Pons (tissue), 1 donor: ENCODE measurements at regions not wholly inside any gene's neighbourhood (a gene's known extent, or its start where the extent isn't known, plus 50 kb on each side); places are given as distances from the start of the nearest gene placed in this dataset.
A peak's percentile ranks its signal among the peaks of the same experiment; 100 is the strongest.

Experiments
- DNase-seq: peaks from one replicate; pipeline ENCODE4 v3.0.0-alpha.2; 2016; ENCODE audit warnings: low spot score

DNA sequence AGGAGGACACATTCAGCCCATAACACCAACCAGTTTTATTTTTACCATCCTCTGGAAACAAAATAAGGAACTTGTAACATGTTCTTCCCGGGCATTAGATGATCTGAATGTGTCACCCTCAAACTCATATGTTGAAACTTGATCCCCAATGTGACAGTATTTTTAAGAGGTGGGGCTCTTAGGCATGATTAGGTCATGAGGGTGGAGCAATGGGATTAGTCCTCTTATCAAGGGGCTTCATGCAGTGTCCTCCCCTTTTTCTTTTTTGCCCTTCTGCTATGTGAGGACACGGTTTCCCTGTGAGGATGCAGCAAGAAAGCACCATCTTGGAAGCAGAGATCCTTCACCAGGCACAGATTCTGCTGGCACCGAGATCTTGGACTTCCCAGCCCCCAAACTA, 401.5 kb upstream of the TRIB2 start:
- DNase-seq: no peak

DNA sequence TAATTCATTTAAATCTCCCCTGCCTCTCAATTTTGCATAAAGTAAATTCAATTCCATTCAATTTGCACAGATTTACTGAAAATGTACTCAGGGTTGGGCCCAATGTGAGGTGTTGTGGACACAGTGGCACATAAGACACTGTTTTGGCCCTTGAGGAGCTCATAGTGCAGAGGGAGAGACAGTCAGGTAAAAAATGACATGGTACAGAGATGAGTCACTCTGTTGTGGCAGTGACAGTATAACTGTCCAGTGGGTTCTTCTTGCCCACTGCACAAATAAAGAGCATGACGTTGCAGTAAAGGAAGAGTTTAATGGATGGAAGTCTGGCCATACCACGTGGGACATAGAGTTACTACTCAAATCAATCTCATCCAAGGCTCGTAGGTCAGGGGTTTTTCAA, 400.3 kb upstream of the TRIB2 start:
- no peak for DNase-seq

DNA sequence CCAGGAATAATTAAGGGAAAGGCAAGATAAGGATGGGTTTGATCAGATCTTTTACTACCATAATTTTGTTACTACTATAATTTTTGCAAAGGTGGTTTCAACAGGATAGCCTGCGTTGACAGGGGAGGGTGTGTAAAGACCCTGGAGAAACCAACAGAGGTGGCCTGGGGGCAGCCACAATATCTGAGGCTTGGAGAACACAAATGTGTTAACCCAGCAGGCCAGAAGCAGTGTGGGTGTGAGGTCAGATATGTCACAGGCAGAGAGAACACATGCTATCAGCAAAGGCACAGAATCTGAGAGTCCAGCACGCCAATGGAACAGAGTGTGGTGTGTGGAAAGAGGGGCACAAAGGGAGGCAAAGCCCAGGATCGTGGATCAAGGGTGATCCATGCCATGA, 399.4 kb upstream of the TRIB2 start:
- no peak for DNase-seq

DNA sequence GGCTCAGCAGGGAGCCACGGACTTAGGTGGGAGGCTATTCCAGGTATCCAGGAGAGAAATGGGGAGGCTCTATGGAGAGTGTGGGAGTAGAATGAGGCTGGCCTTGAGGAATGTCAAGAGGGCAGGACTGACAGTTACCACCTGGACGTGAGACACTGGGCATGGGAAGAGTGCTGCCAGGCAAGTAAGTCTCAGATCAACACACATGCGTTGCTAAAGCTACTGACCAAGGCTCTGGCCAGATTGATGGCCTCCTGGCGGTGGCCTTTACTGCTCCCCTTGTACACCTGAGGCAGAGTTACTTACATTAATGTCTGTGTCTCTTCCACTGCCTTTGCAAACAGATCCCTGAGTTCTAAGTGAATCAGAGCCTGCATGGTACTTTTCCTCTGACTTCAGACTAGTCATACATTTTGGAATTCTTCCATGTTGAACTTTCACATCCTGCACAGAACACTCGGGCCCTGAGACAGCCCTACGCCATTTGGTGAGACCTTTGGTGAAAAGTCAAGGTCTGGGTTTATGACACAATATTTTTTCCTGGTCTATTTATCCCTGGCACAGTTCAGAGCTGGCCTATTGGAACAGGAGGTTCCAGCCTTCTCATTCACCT, 398.8 kb upstream of the TRIB2 start:
- no peak for DNase-seq

DNA sequence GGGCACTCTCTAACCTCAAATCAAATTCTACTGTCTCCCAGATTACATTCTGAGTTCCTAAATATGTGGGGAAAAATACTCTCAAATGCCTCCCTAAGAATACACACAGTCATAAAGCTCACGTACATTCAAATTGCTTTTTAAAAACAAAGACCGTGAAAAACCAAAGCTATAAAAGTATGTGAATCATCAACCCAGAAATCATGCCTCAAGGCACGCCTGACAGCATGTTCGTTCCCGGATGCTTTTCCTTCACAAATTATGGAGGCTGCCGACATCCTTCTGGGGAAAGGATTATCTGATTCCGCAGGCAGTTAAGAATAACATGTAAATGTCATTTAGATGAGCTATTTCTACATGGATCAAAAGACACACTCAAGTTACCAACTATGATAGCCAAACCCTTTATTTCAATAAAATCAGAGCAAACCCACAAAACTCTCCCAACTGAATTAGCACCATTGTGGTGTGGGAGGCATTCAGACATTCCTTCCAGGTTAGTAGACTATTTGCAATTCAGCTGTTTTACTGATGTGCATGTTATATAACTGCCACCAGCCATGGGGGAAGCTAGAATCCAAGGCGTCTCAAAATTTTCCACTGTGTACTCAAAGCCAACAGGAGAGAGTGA, 398.2 kb upstream of the TRIB2 start:
- DNase-seq: no peak

DNA sequence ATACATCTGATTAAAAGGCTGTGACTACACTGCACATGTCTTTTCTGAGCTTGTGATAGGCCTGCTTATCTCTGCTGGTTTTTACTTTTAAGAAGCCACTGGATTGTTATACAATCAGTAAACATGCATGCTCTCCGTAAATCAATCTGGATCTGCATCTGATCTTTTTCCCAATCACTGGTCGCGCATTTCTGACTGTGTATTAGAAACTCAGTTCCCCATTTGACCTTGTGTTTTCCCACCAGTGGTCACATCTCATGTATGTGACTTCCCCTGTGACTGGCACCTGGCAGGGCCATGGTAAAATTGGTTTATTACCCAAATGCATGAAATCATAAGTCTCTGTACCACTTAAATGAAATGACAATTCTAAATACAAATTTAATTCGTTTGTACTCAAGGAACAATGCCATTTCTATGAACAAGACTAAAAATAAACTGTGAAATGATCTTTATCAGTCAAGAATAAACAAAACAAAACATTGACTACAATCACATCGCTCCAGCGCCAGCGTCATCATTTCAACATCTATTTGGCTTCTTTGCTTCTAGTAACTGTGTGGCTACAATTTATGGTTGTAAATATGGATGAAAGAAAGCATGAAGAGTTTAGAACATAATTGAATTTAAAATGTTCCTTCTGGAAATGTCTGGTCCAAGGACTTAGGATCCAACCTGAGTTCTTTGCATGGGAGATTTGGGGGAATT, 396.6 kb upstream of the TRIB2 start:
- no peak for DNase-seq

DNA sequence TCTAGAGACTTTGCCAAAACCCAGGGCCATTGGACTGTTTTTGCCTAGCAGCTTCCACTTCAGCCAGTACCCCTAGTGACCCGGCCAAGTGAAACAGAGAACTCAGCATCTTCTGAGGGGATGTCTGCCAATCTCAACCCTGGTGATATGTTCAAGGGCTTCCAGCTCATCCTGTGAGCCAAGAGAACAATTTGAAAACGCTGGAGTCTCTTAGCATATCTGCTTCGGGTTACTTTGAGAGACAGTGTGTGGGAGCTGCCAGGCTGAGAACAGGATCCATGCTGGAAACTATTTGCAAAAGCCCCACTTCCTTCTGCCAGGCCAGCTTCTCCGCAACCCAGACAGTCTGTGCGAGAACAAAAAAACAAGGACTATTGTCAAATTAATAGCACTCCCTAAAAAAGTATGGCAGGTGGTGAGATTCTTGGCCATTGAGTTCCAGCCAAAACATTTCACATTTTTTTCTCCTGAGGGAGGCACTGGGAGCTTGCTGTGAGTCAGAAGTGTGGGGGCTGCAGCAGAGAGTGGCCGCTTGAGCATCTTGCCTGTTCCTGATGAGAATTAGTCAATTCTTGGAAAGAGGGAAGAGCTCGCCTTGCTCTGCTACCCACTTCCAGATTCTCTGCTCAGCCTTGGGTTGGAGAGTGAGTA, 395.6 kb upstream of the TRIB2 start:
- peak; percentile 39 for DNase-seq

DNA sequence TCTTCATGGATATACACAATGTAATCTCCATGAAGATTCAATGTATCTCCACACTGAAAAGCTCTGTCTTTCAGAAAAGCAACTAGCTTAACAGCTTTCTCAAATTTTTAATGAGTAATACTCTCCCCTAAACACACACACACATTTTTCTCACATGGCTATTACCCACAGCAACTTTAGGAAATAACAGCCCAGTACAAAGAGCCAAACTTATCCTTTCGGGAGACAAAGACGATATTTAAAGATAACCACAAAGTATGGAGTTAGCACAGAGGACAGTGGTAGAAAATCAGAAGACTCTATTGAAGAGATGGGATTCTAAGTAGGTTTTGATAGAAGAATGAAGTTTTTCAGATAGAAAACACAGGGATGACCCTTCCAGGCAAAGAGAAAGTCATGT, 394.9 kb upstream of the TRIB2 start:
- no peak for DNase-seq

DNA sequence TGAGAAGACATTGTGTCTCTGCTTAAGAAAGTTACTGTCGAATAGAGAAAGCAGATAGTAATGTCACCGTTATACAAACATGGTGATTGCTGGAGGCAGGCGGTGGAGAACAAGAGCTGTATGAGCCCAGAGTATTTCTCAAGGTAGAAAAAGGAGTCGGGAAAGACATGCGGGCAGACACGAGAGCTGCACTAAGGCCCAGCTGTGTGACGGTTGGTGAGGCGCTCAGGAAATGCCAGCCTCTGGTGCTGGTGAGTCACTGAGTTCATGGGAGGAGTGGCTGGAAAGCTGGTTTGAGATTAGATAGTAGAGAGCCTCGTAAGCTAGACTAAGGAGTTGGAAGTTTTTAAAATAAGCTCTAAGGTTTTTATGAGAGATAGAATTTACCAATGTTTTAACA, 390.9 kb upstream of the TRIB2 start:
- DNase-seq: no peak

DNA sequence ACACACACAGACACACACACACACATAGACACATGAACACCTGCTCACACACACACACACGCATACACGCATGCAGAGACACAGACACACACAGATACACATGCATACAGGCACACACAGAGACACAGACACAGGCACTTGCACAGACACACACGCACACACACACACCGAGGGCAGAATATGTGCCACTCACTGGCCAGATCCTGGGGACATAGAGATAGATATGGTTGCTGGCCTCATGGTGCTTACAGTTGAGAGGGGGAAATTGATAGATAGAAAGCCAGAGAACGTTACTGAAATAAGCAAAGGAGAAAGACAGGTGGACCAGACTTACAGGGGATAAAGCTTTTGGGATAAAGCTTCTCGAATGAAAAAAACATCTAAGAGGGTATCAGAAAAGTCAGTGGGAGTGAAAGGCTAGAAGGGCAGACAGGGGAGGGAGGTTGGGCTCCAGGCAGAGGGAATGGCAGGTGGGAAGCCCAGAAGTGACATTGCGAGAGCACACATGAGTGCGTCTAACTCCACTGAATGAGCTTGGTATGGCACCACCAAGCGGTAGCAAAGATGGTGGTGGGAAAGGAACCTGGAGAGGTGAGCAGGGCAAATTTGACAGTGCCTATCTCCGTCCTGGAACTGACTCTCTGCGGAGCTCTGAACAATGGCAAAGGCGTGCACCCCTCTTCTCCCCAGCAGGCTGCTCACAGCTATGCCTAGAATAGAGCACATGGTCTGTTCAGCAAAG, 390.1 kb upstream of the TRIB2 start:
- no peak for DNase-seq

DNA sequence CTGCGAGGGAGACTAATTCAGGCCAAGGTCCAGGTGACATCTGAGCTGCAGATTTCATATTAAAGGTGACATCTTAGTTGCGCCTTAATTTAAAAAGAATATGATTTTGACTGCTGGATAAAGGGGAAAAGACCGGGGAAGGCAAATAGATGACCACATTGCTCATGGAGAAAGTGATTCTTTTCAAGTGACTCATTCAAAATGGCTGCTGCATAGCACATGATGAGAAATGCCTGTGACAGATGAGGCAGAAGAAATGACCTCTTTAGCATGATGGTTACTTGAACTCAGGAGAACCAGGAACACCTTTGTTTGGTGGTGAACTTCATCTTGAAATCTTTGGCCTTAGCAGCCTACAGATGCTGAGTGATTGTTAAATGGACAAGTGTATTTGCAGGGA, 385.8 kb upstream of the TRIB2 start:
- DNase-seq: no peak

DNA sequence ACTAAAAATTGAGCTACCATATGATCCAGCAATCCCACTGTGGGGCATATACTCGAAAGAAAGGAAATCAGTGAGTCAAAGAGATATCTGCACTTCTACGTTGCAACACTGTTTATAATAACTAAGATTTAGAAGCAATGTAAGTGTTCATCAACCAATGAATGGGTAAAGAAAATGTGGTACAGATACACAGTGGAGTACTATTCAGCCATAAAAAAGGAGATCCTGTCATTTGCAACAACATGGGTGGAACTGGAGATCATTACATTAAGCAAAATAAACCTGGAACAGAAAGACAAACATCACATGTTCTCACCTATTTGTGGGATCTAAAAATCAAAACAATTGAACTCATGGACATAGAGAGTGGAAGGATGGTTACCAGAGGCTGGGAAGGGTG, 385.0 kb upstream of the TRIB2 start:
- no peak for DNase-seq

DNA sequence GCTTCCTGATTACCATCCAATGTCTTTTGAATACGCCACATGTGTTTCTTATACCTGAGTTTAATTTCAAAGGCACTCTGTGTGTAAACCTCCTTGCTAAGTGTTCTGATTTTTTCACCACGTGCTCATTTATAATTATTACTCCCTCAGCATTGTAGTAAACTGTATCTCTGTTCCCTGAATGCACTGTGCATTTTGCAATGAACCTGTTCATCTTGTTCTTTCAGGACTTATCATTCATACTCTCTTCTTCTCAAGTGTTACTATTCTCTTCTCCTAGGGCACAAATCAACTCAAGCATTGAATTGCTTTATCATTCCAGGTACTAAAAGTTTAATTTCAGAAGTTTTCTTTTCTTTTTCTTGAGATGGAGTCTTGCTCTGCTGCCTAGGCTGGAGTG, 383.4 kb upstream of the TRIB2 start:
- DNase-seq: no peak

DNA sequence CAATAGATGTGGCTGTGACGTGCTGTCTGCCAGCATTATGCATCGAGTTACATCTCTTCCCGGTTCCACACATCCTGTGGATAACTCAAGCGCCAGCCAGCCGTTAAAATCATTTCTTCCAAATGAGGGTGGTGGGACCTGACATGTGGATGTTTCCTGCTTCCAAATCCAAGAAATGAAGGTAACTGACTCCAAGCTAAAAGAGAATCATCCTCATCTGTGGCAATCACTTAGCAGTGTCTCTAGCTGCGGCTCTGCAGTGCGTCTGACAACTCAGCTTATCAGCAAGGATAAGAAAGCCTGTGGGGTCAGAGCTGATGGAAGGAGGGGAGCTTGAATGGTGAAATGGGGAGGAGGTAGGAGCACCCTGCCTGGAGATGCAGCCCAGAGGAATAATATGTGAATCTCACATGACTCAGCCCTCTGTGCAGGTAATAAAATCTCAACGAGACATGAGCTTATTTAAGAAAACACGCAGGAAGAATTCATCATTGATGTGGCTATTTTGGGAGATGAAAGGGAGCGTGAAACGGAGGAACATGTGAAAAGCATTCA, 382.2 kb upstream of the TRIB2 start:
- DNase-seq: no peak

DNA sequence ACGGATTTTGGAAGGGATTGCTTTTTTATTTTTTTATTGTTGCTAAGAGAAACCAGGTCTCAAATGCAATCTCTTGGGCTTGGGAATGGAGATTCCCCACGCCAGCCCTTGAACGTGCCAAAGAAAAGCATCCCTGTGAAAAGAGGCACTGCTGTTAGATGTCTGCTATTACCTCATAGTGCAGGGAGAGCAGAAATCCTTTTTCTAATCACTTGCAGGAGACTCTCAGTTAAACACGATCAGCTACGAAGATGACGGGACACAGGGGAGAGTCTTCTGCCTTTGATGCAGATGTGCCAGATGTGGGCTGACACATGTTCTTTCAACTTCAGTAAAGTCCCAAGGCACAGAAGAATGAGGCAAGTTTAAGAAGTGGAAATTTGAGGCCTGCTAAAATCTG, 381.6 kb upstream of the TRIB2 start:
- DNase-seq: no peak

DNA sequence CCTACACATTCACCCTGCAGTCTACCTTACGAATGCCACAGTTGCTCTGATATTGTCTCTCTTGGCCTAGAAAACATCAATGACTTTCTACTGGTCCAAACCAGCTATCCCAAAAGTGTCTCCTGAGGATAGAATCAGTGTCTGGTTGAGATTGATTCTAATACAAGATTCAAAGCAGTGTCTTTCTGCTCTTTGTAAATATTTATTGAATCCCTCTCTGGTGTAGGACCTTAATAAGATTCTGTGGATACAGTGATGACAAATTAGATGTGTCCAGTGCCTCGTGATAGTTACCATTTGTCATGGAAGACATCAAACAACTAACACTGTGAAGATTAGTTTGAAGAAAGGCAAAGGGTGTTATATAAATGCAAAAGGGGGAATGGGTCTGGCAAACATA, 380.7 kb upstream of the TRIB2 start:
- DNase-seq: no peak

DNA sequence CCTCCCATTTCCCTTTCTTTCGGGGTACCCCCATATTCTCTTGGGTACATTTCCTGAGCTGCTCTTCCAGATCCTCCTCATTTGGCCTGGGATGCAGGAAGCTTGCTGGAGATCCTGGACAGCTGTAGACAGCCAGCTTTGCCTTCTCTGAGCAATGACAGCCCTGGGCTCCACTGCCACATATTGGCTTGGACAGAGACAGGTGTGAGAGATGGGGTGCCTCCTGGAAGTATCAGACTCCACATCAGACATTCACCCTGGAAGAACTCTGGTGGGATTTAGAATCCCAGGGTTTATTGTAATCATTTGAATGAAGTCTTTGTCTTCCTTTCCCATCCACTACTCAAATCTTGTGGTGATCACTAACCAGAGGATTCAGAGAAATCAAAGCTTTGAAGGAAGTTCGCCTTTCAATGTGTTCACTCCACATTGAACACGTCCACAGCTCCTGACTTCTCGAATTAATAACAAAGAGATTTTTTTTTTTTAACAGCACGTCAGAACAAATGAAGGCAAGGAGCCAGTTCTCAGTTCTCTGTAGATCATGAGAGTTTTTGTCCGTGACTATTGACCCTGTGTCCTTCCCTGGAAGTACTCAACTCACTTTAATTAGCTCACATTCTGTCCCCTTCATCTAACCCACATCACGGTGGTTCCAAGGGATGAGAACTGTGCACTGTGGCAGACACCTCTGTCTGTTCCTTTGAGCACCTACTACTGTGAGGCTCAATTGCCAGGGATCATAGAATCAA, 377.6 kb upstream of the TRIB2 start:
- no peak for DNase-seq

DNA sequence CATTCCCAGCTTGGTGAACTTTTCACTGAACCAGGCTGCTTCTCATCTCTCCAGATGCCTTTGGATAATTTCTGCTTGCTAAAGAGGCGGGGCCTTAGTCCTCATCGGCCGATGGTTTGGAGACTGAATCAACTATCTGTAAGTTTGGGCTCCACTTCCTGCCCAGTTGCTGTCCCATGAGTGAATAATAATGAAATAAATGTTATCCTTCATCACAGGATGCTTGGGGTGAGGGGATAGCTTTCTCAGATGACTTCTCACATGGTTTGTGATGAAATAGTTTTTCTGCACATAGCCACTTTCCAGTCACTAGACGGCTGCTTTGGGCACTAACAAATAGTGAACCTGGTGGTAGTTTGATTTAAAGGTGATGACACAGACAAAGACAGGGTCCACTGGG, 376.6 kb upstream of the TRIB2 start:
- DNase-seq: no peak

DNA sequence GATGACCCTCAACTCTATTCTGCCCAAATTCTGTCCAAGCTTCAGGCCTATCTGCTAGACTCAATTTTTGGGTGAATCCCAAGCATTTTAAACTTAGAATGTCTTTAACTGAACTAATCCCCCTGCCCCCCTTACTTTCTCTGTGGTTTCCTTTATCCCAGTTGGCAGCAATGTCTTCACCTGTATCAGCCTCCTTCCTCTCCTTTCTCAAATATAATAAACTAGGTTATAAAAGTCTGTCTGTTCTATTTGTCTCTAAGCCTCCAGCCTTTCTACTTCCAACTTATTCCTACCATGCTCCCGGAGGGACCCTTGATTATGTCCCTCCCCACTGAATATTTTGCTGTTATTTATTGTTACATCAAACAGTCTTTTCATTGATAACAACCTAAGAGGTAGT, 375.5 kb upstream of the TRIB2 start:
- no peak for DNase-seq

DNA sequence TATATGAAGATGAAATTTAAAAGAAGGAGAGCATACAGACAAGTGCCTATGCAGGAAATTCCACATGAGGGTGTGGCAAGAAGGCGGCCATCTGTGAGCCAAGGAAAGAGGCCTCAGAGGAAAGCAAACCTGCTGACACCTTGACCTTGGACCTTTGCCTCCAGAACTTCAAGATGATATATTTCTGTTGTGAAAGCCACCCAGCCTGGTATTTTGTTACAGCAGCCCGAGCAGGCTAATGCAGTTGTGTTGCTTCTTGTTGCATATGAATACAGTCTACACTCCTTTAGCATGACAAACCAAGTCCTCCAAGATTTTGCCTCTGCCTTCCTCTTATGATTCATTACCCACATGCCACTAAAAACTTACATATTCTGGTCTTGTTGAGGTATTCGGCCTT, 374.8 kb upstream of the TRIB2 start:
- DNase-seq: no peak

DNA sequence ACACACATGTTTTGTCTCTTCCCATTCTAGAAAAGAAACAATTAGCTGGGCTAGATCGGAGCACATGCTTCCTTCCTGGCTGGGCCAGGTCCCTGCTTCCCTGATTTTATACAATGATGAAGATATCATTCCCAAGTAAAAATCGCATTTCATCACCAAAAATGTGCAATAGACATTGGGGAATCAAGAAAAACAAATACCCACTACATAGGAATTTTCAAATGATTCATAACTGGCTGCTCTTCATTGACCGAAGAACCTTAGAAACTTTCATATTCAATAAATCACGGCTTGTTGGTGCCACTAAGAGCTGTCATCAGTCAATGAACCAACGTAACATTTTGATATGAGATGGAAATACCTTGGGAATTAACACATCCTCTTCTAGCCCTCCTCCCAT, 373.6 kb upstream of the TRIB2 start:
- no peak for DNase-seq
